ENCODE measurements at regions not wholly inside any gene's neighbourhood (a gene's known extent, or its start where the extent isn't known, plus 50 kb on each side); places are given as distances from the start of the nearest gene placed in this dataset.
A peak's percentile ranks its signal among the peaks of the same experiment; 100 is the strongest.

DNA sequence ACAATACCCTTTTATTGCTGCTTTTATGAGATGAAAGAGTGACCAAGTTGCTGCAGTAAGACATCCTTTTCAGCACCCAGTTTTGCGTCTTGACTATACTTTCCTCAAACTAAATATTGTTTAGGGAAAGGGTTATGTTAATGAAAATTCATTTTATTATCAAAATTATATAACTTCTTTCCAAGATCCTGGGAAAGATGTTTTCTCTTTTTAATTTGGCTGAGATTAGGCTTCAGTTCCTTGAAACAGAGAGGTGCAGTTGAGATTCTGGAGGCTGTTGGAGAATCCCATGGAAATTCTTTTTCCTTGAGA is 91.6 kb upstream of the KCNA3 start:
- Histone ChIP-seq H3K4me3 (no peak overlapping the region), H3K9me3 (no peaks in the 10 kb centered on the region), H3K27me3 (no peaks in the 10 kb centered on the region), H3K36me3 (no peaks in the 10 kb centered on the region), H3K27ac (no peak overlapping the region), H3K4me1 (no peaks in the 10 kb centered on the region)
- intact Hi-C loops (cut with DNase I) = loop anchor here in 1 of 2 donors (2.0 kb wide), 1 partner anchor 135 kb away; no protein-coding TSS in a partner anchor
- ATAC-seq (no peak), DNase-seq (no peak)
- TF ChIP-seq, protein P1, sequence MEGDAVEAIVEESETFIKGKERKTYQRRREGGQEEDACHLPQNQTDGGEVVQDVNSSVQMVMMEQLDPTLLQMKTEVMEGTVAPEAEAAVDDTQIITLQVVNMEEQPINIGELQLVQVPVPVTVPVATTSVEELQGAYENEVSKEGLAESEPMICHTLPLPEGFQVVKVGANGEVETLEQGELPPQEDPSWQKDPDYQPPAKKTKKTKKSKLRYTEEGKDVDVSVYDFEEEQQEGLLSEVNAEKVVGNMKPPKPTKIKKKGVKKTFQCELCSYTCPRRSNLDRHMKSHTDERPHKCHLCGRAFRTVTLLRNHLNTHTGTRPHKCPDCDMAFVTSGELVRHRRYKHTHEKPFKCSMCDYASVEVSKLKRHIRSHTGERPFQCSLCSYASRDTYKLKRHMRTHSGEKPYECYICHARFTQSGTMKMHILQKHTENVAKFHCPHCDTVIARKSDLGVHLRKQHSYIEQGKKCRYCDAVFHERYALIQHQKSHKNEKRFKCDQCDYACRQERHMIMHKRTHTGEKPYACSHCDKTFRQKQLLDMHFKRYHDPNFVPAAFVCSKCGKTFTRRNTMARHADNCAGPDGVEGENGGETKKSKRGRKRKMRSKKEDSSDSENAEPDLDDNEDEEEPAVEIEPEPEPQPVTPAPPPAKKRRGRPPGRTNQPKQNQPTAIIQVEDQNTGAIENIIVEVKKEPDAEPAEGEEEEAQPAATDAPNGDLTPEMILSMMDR (IDR thresholded peaks at IDR 0.05) = peak in 1 of 2 donors; percentile 16

DNA sequence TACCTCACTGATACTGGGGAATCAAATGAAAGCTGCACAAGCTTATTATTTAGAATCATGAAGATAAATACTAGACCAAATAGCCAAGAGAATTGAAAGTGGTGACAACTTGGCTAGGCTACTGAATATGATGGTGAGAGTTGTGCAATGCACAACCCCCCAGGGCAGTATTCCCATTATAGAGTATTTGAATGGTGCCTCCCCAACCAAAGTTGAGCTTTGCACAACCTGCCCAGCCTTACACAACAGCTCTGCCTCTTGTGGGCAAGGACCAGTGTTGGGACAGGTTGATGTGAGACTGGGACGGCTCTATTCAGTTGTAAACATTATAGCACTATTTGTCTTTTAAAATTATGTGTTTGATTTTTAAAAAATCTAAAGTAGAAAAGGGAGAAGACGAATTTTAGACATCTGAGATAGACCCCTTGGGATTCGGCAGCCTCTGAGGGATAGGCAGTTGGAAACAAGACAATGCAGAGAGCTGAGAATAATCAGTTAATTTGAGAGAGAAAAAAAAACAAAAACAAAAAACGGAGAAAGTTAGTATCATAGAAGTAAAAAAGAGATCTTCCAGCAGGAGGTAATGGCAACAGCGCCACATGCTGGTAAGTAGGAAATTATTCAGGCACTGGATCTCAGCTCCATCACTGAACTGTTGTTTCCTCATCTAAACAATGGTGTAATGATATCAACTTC is 91.0 kb upstream of the KCNA3 start:
- Histone ChIP-seq H3K4me1 (no peaks in the 10 kb centered on the region), H3K27me3 (no peaks in the 10 kb centered on the region), H3K27ac (no peak overlapping the region), H3K4me3 (no peak overlapping the region), H3K9me3 (no peaks in the 10 kb centered on the region), H3K36me3 (no peaks in the 10 kb centered on the region)
- intact Hi-C loops (cut with DNase I) = loop anchor here in 1 of 2 donors (2.0 kb wide), 1 partner anchor 135 kb away; no protein-coding TSS in a partner anchor
- TF ChIP-seq, protein P1 (IDR thresholded peaks at IDR 0.05) = peak; percentile 75 to 79
- peak; percentile 85 for ATAC-seq
- peak in 2 of 4 donors; percentile 39 to 73 for DNase-seq

DNA sequence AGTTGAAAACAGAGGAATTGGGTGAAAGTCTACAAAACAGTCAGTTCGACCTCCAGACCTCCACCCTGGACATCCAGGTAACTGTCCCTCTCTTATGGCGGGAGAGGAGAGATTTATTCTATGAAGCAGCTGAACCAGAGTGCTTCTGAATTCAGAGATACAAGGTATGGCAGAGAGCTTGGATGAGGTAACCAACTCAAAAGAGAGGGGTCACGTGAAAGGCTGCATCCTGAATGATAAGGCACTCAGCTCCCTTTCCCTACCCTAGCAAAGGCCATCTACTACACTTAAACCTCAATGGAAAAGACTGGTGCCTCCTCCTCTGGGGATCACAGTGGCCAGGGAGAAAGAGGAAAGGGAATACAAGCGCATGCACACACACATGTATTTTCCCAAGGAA is 88.4 kb upstream of the KCNA3 start:
- DNase-seq (no peak), ATAC-seq (no peak)
- intact Hi-C loops (cut with DNase I) = no loop called here
- Histone ChIP-seq H3K4me3 (no peak overlapping the region), H3K36me3 (no peaks in the 10 kb centered on the region), H3K9me3 (no peaks in the 10 kb centered on the region), H3K4me1 (no peaks in the 10 kb centered on the region), H3K27me3 (peaks cover 0 to 2% of the 10 kb centered on the region in 2 donors), H3K27ac (no peak overlapping the region)
- TF ChIP-seq, protein P1 (IDR thresholded peaks at IDR 0.05) = no peak

DNA sequence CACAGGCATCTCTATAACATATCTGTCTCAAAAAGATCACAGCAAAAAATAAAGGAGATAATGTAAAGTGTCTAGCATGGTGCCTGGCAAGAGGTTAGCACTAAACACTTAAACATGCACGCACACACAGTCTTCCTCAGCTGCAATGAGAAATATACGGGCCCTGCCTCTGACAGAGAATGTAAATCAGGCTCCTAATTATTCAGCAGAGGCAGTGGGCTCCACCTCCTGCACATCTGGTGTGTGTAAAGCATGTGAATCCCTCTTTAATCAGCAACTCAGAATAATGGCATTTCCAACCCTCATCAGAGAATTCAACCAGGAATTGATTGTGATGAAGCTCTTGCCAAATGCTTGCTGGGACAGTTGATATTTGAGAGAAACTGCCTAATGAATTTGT is 85.6 kb upstream of the KCNA3 start:
- DNase-seq (no peak), ATAC-seq (no peak)
- H3K27me3 ChIP-seq = peaks cover 0 to 13% of the 10 kb centered on the region in 2 donors
- no peaks in the 10 kb centered on the region for H3K4me1 ChIP-seq
- no peak overlapping the region for H3K4me3 ChIP-seq
- H3K9me3 ChIP-seq = no peaks in the 10 kb centered on the region
- H3K27ac ChIP-seq = no peak overlapping the region
- TF ChIP-seq, protein P1 (IDR thresholded peaks at IDR 0.05) = no peak
- H3K36me3 ChIP-seq = no peaks in the 10 kb centered on the region
- intact Hi-C loops (cut with DNase I) = no loop called here

DNA sequence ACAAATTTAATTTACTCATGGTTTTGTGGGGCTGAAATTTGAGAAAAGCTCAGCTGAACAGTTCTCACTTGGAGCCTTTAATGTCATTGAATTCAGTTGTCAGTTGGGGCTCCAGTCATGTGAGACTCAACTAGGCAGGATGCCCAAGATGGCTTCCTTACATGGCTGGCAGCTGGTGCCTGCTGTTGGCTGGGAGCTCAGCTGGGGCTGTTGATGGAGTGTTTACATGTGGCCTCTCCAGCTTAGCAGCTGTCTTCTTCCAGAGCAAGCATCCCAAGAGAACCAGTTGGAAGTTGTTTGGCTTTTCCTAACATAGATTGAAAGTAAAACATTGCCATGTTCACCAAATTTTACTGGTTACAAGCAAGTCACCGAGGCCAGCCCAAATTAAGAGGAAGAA is 81.8 kb upstream of the KCNA3 start:
- no peak overlapping the region for H3K4me3 ChIP-seq
- no peaks in the 10 kb centered on the region for H3K4me1 ChIP-seq
- H3K27ac ChIP-seq = no peak overlapping the region
- TF ChIP-seq, protein P1 (IDR thresholded peaks at IDR 0.05) = no peak
- intact Hi-C loops (cut with DNase I) = no loop called here
- no peaks in the 10 kb centered on the region for H3K9me3 ChIP-seq
- DNase-seq = no peak
- ATAC-seq = no peak
- H3K36me3 ChIP-seq = no peaks in the 10 kb centered on the region
- H3K27me3 ChIP-seq = peaks cover 0 to 13% of the 10 kb centered on the region in 2 donors

Measured in left lung (tissue), 4 donors.